A673 (cell line): ENCODE measurements at regions not wholly inside any gene's neighbourhood (a gene's known extent, or its start where the extent isn't known, plus 50 kb on each side); places are given as distances from the start of the nearest gene placed in this dataset.

Experiments used
- CTCF ChIP-seq: fragments of 300-800, 200-600 bp; sonication (generic); conservative IDR thresholded peaks from 2 replicates; pipeline ENCODE4 v1.5.1; 2017; ENCODE audit warnings: low read depth, mild to moderate bottlenecking, antibody characterized with exemption, low read length, moderate library complexity, mixed read lengths
- EZH2 ChIP-seq: fragments of 200-600 bp; sonication (generic); IDR thresholded peaks from 2 replicates; pipeline ENCODE4 v1.6.1; 2017; ENCODE audit warnings: borderline replicate concordance, low read depth, mild to moderate bottlenecking, mixed read lengths, antibody characterized with exemption, low read length; ENCODE audit not compliant: poor library complexity, severe bottlenecking

DNA sequence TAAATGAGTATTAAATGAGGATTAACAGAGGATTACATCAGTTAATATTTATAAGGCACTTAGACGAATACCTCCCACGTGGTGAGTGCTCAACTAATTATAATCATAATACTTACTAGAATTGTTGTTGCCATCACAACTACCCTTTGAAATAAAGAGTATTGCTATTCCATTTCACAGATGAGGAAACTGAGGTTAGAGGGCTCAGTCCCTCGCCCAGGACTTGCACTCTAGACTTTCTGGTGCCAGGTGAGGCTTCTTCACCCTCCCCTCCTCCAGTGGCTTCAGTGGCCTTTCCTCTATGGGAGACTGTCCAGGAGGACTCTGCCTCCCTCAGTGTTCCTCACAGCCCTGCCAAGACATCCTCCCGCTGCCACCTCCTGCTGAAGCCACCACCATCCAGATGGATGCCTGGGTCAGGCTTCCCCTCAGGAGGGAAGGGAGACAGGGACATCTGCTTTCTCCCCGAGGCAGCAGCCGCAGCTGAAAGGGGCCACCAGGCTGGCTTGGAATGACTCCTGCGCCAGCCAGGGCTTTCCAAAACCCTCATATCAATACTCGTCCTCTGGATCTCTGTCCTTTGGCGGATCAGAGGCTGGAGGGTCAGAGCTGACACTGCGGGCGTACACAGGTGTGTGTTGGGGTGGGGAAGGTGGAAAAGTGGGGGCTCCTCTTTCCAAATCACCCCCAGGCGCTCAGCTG, 580.1 kb downstream of the BUD13 start:
- TF ChIP-seq CTCF = no peak
- TF ChIP-seq EZH2 = no peak
